ENCODE measurements at regions not wholly inside any gene's neighbourhood (a gene's known extent, or its start where the extent isn't known, plus 50 kb on each side); places are given as distances from the start of the nearest gene placed in this dataset.

GRCh38 chr4:136847881-136848621, 684.2 kb downstream of the PCDH18 start:
- DNase-seq (ENCODE audit: low spot score), result no peak

- no peak for DNase-seq (ENCODE audit: low spot score)
These were observed 690.8 kb downstream of the PCDH18 start for GRCh38 chr4:136841526-136841925.

GRCh38 chr4:136838607-136839006, 693.7 kb downstream of the PCDH18 start:
- DNase-seq (ENCODE audit: low spot score), result no peak

- no peak for DNase-seq (ENCODE audit: low spot score)
These were observed 700.7 kb downstream of the PCDH18 start for GRCh38 chr4:136831553-136831952.

- DNase-seq (ENCODE audit: low spot score), result no peak
These were observed 703.0 kb downstream of the PCDH18 start for GRCh38 chr4:136829280-136829679.

- DNase-seq (ENCODE audit: low spot score), result no peak
These were observed 709.3 kb downstream of the PCDH18 start for GRCh38 chr4:136823020-136823419.

GRCh38 chr4:136818811-136819330, 713.4 kb downstream of the PCDH18 start:
- DNase-seq (ENCODE audit: low spot score), result no peak

- no peak for DNase-seq (ENCODE audit: low spot score)
These were observed 720.0 kb downstream of the PCDH18 start for GRCh38 chr4:136812100-136812880.

GRCh38 chr4:136811496-136812077, 720.7 kb downstream of the PCDH18 start:
- DNase-seq (ENCODE audit: low spot score), result no peak

- DNase-seq (ENCODE audit: low spot score), result no peak
These were observed 721.7 kb downstream of the PCDH18 start for GRCh38 chr4:136810626-136811025.

- no peak for DNase-seq (ENCODE audit: low spot score)
These were observed 725.5 kb downstream of the PCDH18 start for GRCh38 chr4:136806844-136807243.

- no peak for DNase-seq (ENCODE audit: low spot score)
These were observed 726.7 kb downstream of the PCDH18 start for GRCh38 chr4:136805617-136806016.

- DNase-seq (ENCODE audit: low spot score), result no peak
These were observed 728.9 kb downstream of the PCDH18 start for GRCh38 chr4:136803433-136803832.

- DNase-seq (ENCODE audit: low spot score), result no peak
These were observed 732.0 kb downstream of the PCDH18 start for GRCh38 chr4:136800248-136800647.

- no peak for DNase-seq (ENCODE audit: low spot score)
These were observed 735.3 kb downstream of the PCDH18 start for GRCh38 chr4:136796953-136797352.

GRCh38 chr4:136793848-136794247, 738.4 kb downstream of the PCDH18 start:
- DNase-seq (ENCODE audit: low spot score), result no peak

- no peak for DNase-seq (ENCODE audit: low spot score)
These were observed 748.0 kb downstream of the PCDH18 start for GRCh38 chr4:136784326-136784725.

- DNase-seq (ENCODE audit: low spot score), result no peak
These were observed 762.6 kb downstream of the PCDH18 start for GRCh38 chr4:136769717-136770116.

- no peak for DNase-seq (ENCODE audit: low spot score)
These were observed 763.4 kb downstream of the PCDH18 start for GRCh38 chr4:136768925-136769275.

- DNase-seq (ENCODE audit: low spot score), result no peak
These were observed 763.9 kb downstream of the PCDH18 start for GRCh38 chr4:136768213-136768924.

GRCh38 chr4:136763919-136764318, 768.4 kb downstream of the PCDH18 start:
- DNase-seq (ENCODE audit: low spot score), result no peak

- DNase-seq (ENCODE audit: low spot score), result no peak
These were observed 776.8 kb downstream of the PCDH18 start for GRCh38 chr4:136755531-136755916.

Data from HuH-7 (cell line).